LNCaP clone FGC (cell line): ENCODE measurements at regions not wholly inside any gene's neighbourhood (a gene's known extent, or its start where the extent isn't known, plus 50 kb on each side); places are given as distances from the start of the nearest gene placed in this dataset.

ENCODE experiments used
- DNase-seq: peaks from one replicate; pipeline ENCODE4 v3.0.0-alpha.2; 2011; ENCODE audit warnings: low read depth
- H3K4me3 ChIP-seq: 2 replicates; pipeline ENCODE4 v1.5.1; 2011; ENCODE audit warnings: mild to moderate bottlenecking, low read depth, low read length, control low read depth
- TF ChIP-seq, protein P1 (sequence below): IDR thresholded peaks from 2 replicates; pipeline ENCODE4 v1.5.1; 2012; ENCODE audit warnings: mild to moderate bottlenecking; ENCODE audit not compliant: control insufficient read depth, insufficient read depth; ENCODE audit errors: extremely low read depth

DNA sequence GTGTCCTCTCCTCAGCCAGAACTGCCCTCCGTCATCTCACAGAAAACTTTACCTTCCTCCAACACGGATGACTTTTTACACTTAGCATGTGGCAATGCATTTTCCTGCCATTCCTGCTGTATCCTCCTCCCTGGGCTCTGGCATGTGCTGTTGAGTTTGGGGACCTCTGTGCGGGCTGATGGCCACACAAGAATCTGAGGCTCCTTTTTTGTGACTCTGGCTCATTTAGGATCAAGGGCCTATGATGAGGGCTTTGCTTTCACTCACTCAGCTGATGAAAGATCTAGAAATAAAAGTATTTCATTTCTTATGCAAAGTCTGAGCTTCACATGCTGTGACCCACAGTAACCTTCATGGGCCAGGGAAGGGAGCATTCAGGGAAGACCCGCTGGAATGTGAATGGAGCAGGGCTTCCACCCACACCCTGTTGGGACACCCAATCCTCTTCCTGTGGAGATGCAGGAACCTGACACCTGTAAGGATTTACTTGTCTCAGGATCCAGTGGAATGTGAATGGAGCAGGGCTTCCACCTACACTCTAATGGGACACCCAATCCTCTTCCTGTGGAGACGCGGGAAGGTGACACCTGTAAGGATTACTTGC is 500.3 kb upstream of the MKI67 start:
- no peak for DNase-seq
- H3K4me3 ChIP-seq = no peak overlapping the region
- TF ChIP-seq, protein P1, sequence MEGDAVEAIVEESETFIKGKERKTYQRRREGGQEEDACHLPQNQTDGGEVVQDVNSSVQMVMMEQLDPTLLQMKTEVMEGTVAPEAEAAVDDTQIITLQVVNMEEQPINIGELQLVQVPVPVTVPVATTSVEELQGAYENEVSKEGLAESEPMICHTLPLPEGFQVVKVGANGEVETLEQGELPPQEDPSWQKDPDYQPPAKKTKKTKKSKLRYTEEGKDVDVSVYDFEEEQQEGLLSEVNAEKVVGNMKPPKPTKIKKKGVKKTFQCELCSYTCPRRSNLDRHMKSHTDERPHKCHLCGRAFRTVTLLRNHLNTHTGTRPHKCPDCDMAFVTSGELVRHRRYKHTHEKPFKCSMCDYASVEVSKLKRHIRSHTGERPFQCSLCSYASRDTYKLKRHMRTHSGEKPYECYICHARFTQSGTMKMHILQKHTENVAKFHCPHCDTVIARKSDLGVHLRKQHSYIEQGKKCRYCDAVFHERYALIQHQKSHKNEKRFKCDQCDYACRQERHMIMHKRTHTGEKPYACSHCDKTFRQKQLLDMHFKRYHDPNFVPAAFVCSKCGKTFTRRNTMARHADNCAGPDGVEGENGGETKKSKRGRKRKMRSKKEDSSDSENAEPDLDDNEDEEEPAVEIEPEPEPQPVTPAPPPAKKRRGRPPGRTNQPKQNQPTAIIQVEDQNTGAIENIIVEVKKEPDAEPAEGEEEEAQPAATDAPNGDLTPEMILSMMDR = no peak

DNA sequence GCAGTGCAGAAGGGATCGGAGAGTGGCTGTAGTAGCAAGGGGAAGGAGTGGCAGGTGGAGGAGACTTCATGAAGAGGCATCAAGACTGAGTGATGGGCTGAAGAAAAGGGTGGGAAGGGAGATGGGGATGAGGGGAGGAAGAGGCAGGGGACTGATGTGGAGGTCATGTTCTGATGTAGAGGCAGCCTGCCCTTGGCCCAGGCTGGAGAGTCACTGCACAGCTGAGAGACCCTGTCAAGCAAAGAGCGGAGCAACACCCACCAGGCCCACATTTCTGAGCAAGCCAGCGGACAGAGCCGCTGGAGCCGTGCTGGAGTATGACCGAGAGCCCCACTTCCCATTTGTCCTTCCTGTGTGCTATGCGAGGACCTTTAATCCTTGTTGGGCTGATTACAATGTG is 501.6 kb upstream of the MKI67 start:
- no peak overlapping the region for H3K4me3 ChIP-seq
- TF ChIP-seq, protein P1 = no peak
- no peak for DNase-seq

DNA sequence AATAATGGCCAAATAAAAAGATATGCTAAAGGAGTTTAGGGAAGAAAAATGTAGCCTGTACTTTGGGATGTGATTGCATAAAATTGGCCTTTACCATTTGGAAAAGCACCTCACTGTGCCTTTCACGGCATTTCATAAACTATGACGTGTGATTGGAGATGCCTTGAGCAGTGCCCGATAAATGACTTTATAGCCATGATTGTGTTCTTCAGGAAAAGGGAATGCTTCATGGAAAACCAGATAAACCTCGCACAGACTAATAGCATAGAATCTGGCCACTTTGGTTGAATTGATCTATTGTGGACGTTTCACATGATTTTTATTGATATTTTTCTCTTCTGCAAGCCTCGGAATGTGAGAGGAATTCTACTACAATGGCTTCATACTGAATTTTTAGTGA is 502.0 kb upstream of the MKI67 start:
- no peak overlapping the region for H3K4me3 ChIP-seq
- TF ChIP-seq, protein P1 = no peak
- no peak for DNase-seq

DNA sequence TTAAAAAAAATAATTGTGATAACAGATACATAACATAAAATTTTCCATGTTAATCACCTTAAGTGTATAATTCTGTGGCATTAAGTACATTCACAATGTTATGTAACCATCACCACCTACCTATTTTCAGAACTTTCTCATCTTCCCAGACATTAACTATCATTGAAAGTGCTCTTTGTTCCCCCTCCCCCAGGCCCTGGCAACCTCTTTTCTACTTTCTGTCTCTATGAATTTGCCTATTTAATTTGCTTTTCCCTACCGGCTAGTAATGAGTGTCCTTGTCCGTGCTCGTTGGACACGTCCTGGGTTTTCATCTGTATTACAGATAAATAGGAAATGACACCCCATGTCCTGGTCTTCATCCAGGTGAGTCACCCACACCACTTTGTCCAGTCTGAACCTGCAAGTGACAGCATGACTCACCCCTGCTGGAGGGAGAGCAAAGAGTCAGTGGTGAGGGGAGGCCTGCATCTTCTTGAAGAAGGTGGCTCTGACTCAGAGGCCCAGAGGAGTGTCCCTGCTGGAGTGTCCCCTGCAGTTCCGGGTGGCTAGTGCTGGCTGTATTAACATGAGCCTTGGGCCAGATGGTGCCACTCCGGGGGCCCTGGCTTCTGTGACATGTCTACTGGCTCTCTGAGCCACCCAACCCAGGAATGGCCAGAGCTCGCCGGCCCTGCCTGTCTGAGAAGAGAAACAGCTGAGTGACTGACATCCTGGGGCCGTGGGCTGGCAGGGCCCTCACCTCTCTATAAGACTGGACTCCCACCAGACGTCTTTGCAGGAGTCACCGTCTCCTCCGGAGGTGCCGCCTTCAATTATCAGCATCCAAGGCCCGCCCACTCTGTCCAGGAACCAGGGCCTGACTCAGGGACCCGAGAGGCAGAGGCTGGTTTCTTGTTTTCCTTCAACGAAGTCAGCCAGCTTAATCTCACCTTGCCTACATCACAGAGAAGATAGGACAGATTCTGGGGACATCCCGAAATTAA is 503.2 kb upstream of the MKI67 start:
- TF ChIP-seq, protein P1 = no peak
- H3K4me3 ChIP-seq = no peak overlapping the region
- DNase-seq = no peak

DNA sequence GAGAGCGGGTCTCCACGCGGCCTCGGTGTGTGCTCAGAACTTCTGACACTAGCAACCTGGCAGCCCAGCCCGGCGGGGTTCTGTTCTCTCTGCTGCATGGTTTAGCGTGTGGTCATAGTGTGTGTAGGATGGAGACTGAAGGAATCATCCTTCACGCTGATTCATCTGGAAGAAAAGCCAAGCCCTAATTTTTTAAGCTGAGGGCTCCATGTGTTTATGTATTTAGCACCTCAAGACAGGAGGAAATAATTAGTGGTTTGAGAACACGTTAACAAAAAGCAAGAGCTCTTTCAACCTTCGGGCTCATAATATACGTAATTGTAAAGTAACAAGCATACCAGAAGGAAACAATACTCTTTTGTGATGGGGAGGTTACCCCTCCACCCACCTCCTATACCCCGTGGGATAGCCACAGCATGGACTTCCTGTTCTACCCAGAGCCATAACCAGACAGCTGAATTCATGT is 504.6 kb upstream of the MKI67 start:
- H3K4me3 ChIP-seq = no peak overlapping the region
- no peak for DNase-seq
- TF ChIP-seq, protein P1 = no peak

DNA sequence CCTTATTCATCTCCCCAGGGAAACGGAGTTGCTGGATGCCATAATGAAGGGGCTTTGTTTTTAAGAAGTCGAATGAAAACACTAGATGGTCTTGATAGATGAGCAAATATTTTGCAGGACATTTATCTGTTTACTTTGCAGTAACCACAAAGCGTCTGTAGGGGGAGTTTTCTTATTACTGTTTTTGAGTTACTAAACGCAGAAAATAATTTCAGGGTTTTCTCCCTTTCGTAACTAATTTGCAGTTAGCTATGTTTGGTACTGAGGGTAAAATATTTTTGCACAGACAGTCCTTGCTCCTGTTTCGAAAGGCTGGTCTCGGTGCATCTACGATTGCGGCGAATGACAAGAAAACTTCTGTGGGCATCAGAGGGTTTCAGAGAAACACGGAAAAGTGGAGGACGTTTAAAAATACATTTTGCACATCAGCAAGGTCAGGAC is 505.6 kb upstream of the MKI67 start:
- TF ChIP-seq, protein P1 = peak; percentile 30

More for the DNA sequence above, 505.6 kb upstream of the MKI67 start:
- DNase-seq = no peak
- H3K4me3 ChIP-seq = no peak overlapping the region
